ENCODE measurements at regions not wholly inside any gene's neighbourhood (a gene's known extent, or its start where the extent isn't known, plus 50 kb on each side); places are given as distances from the start of the nearest gene placed in this dataset.

- Histone ChIP-seq H3K27me3 (ENCODE audit: control insufficient read depth, insufficient read depth, low read length) (no peaks in the 10 kb centered on the region), H3K4me1 (ENCODE audit: control insufficient read depth, insufficient read depth, low read length) (no peaks in the 10 kb centered on the region), H3K4me3 (ENCODE audit: low read length) (no peak overlapping the region), H3K27ac (ENCODE audit: low read length) (no peak overlapping the region), H3K36me3 (ENCODE audit: control insufficient read depth, insufficient read depth, low read length) (no peaks in the 10 kb centered on the region), H3K9me3 (ENCODE audit: control insufficient read depth, insufficient read depth, low read length) (no peaks in the 10 kb centered on the region)
- DNase-seq (no peak), ATAC-seq (no peak)
- intact Hi-C loops (cut with micrococcal nuclease), result no loop called here
- peaks cover 3 to 6% of the 10 kb centered on the region in 2 donors for H3K9me3 Mint-ChIP-seq
- TF ChIP-seq CTCF (IDR thresholded peaks at IDR 0.05), result no peak
- H3K4me1 Mint-ChIP-seq, result no peaks in the 10 kb centered on the region
- H3K36me3 Mint-ChIP-seq, result no peaks in the 10 kb centered on the region
- no peak overlapping the region for H3K4me3 Mint-ChIP-seq
- no peak overlapping the region for H3K27ac Mint-ChIP-seq
- no peaks in the 10 kb centered on the region for H3K27me3 Mint-ChIP-seq (ENCODE audit: low read depth in 2 of 2)
- 82% methylated on average over 1 of the region's 1 CpG for WGBS (ENCODE audit: insufficient coverage)
Observed at GRCh38 chr18:56121669-56122068, 516.7 kb downstream of the TXNL1 start.

DNA sequence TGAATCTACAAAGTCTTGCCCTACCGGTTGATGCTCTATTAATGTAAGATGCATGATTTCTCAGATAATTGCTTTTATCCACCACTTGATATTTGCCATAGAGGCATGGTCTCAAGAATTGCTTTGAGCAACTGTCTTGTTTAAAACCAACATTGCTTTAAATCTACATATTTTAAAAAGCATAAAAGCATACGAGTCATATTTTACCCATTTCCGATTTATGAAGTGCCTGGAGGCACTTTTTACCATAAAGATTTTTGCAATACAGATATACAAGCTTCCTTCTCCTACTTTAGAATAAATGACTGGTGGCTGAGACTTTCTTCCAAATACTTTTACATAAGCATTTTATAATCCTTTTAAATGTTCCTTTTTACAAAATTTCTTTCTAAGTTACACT, 517.6 kb downstream of the TXNL1 start:
- Histone ChIP-seq H3K36me3 (ENCODE audit: control insufficient read depth, insufficient read depth, low read length) (no peaks in the 10 kb centered on the region), H3K4me1 (ENCODE audit: control insufficient read depth, insufficient read depth, low read length) (no peaks in the 10 kb centered on the region), H3K27ac (ENCODE audit: low read length) (no peak overlapping the region), H3K9me3 (ENCODE audit: control insufficient read depth, insufficient read depth, low read length) (no peaks in the 10 kb centered on the region), H3K4me3 (ENCODE audit: low read length) (no peak overlapping the region), H3K27me3 (ENCODE audit: control insufficient read depth, insufficient read depth, low read length) (no peaks in the 10 kb centered on the region)
- Mint-ChIP-seq H3K27ac (no peak overlapping the region), H3K9me3 (peaks cover 3 to 6% of the 10 kb centered on the region in 2 donors), H3K4me3 (no peak overlapping the region), H3K4me1 (no peaks in the 10 kb centered on the region), H3K36me3 (no peaks in the 10 kb centered on the region), H3K27me3 (ENCODE audit: low read depth in 2 of 2) (no peaks in the 10 kb centered on the region)
- TF ChIP-seq CTCF (IDR thresholded peaks at IDR 0.05), result no peak
- ATAC-seq (no peak), DNase-seq (no peak)
- 91% methylated on average over 3 of the region's 3 CpGs for WGBS (ENCODE audit: insufficient coverage)
- intact Hi-C loops (cut with micrococcal nuclease), result no loop called here

DNA sequence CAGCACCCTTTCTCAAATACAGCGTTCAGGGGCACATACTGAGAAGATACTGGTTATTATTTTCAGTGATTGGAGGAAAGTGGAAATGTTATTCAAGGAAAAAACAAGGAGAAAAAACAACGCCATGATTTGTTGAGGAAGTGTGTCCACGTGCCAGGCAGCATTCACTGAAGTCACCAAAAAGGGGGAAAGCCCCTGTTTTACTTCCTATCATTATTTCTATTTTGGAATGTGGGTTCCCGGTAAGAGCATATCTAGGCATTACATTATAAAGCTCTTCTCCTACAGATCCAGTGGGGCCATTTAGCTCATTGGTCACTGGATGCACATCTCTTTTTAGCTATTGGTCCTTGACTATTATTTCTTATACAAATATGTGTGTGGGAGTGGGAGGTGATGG, 518.7 kb downstream of the TXNL1 start:
- H3K36me3 ChIP-seq (ENCODE audit: control insufficient read depth, insufficient read depth, low read length), result no peaks in the 10 kb centered on the region
- no peaks in the 10 kb centered on the region for H3K9me3 ChIP-seq (ENCODE audit: control insufficient read depth, insufficient read depth, low read length)
- H3K36me3 Mint-ChIP-seq, result no peaks in the 10 kb centered on the region
- H3K27me3 ChIP-seq (ENCODE audit: control insufficient read depth, insufficient read depth, low read length), result no peaks in the 10 kb centered on the region
- DNase-seq (no peak), ATAC-seq (no peak)
- H3K4me3 Mint-ChIP-seq, result no peak overlapping the region
- no peaks in the 10 kb centered on the region for H3K27me3 Mint-ChIP-seq (ENCODE audit: low read depth in 2 of 2)
- no peak overlapping the region for H3K4me3 ChIP-seq (ENCODE audit: low read length)
- no peaks in the 10 kb centered on the region for H3K4me1 ChIP-seq (ENCODE audit: control insufficient read depth, insufficient read depth, low read length)
- H3K9me3 Mint-ChIP-seq, result peaks cover 0 to 3% of the 10 kb centered on the region in 2 donors
- TF ChIP-seq CTCF (IDR thresholded peaks at IDR 0.05), result no peak
- 87% methylated on average over 3 of the region's 4 CpGs for WGBS (ENCODE audit: insufficient coverage)
- no peak overlapping the region for H3K27ac Mint-ChIP-seq
- H3K4me1 Mint-ChIP-seq, result no peaks in the 10 kb centered on the region
- no peak overlapping the region for H3K27ac ChIP-seq (ENCODE audit: low read length)
- intact Hi-C loops (cut with micrococcal nuclease), result no loop called here

GRCh38 chr18:56118422-56118821, 520.0 kb downstream of the TXNL1 start:
- Mint-ChIP-seq H3K4me1 (no peaks in the 10 kb centered on the region), H3K9me3 (peaks cover 0 to 5% of the 10 kb centered on the region in 2 donors), H3K4me3 (no peak overlapping the region), H3K27me3 (ENCODE audit: low read depth in 2 of 2) (no peaks in the 10 kb centered on the region), H3K36me3 (no peaks in the 10 kb centered on the region), H3K27ac (no peak overlapping the region)
- ATAC-seq (no peak), DNase-seq (no peak)
- no peaks in the 10 kb centered on the region for H3K36me3 ChIP-seq (ENCODE audit: control insufficient read depth, insufficient read depth, low read length)
- no peaks in the 10 kb centered on the region for H3K27me3 ChIP-seq (ENCODE audit: control insufficient read depth, insufficient read depth, low read length)
- H3K4me1 ChIP-seq (ENCODE audit: control insufficient read depth, insufficient read depth, low read length), result no peaks in the 10 kb centered on the region
- no peak overlapping the region for H3K4me3 ChIP-seq (ENCODE audit: low read length)
- H3K9me3 ChIP-seq (ENCODE audit: control insufficient read depth, insufficient read depth, low read length), result no peaks in the 10 kb centered on the region
- H3K27ac ChIP-seq (ENCODE audit: low read length), result no peak overlapping the region
- intact Hi-C loops (cut with micrococcal nuclease), result no loop called here
- no peak for TF ChIP-seq CTCF (IDR thresholded peaks at IDR 0.05)
- 91% methylated on average over 1 of the region's 2 CpGs for WGBS (ENCODE audit: insufficient coverage)
